ENCODE measurements at regions not wholly inside any gene's neighbourhood (a gene's known extent, or its start where the extent isn't known, plus 50 kb on each side); places are given as distances from the start of the nearest gene placed in this dataset.

DNA sequence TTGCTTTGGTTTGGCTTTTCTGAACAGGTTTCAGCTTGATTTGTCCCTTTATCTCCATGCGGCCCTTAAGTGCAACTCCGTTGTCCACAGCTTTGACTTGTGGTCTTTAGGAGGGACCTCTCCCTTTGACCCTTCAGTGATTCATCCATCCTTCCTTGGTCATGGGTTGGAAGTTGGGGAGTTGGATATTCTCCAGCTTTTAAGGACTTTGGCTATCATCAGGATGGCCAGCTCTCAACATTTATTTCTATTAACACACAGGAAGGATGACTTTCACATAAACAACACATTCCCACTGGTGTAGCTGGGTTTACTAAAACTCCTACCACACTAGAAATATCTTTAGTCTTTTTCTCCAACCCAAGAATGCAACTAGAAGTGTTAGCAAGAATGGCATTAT, 50.9 kb upstream of the E2F7 start:
- TF ChIP-seq POLR2A (IDR thresholded peaks at IDR 0.05; ENCODE audit: low read depth, low read length): no peak
- TF ChIP-seq TAF1 (IDR thresholded peaks at IDR 0.05; ENCODE audit: borderline replicate concordance, low read depth, low read length): no peak

Data from GM12892 (cell line).